ENCODE measurements at regions not wholly inside any gene's neighbourhood (a gene's known extent, or its start where the extent isn't known, plus 50 kb on each side); places are given as distances from the start of the nearest gene placed in this dataset.

- no peak for DNase-seq
Observed at GRCh38 chr4:54496412-54496811, 161.3 kb upstream of the KIT start.

GRCh38 chr4:54497947-54498346 is 159.8 kb upstream of the KIT start:
- no peak for DNase-seq

- DNase-seq, result no peak
Observed at GRCh38 chr4:54498661-54499111, 159.1 kb upstream of the KIT start.

- no peak for DNase-seq
Observed at GRCh38 chr4:54499308-54500074, 158.3 kb upstream of the KIT start.

GRCh38 chr4:54505362-54505761 is 152.4 kb upstream of the KIT start:
- DNase-seq, result no peak

GRCh38 chr4:54505996-54506395 is 151.8 kb upstream of the KIT start:
- no peak for DNase-seq

- DNase-seq, result no peak
Observed at GRCh38 chr4:54509057-54509456, 148.7 kb upstream of the KIT start.

- peak; percentile 18 for DNase-seq
Observed at GRCh38 chr4:54513204-54513603, 144.6 kb upstream of the KIT start.

- no peak for DNase-seq
Observed at GRCh38 chr4:54513741-54514140, 144.0 kb upstream of the KIT start.

GRCh38 chr4:54516556-54517215 is 141.1 kb upstream of the KIT start:
- DNase-seq, result peak; percentile 18

- DNase-seq, result no peak
Observed at GRCh38 chr4:54517781-54518444, 139.8 kb upstream of the KIT start.

GRCh38 chr4:54525602-54526001 is 132.2 kb upstream of the KIT start:
- DNase-seq, result no peak

GRCh38 chr4:54526560-54526959 is 131.2 kb upstream of the KIT start:
- no peak for DNase-seq

GRCh38 chr4:54527532-54527931 is 130.2 kb upstream of the KIT start:
- no peak for DNase-seq

- peak; percentile 39 for DNase-seq
Observed at GRCh38 chr4:54539500-54540029, 118.2 kb upstream of the KIT start.

GRCh38 chr4:54540931-54541330 is 116.8 kb upstream of the KIT start:
- DNase-seq, result no peak

- DNase-seq, result no peak
Observed at GRCh38 chr4:54541426-54542118, 116.2 kb upstream of the KIT start.

- DNase-seq, result no peak
Observed at GRCh38 chr4:54542119-54542438, 115.7 kb upstream of the KIT start.

GRCh38 chr4:54542540-54543041 is 115.2 kb upstream of the KIT start:
- DNase-seq, result no peak

- DNase-seq, result no peak
Observed at GRCh38 chr4:54543088-54543795, 114.5 kb upstream of the KIT start.

- DNase-seq, result no peak
Observed at GRCh38 chr4:54545663-54546424, 111.9 kb upstream of the KIT start.
